IMR-90 (cell line): ENCODE measurements at regions not wholly inside any gene's neighbourhood (a gene's known extent, or its start where the extent isn't known, plus 50 kb on each side); places are given as distances from the start of the nearest gene placed in this dataset.

Experiments
- ATAC-seq: fragments of 200-7000 bp; cut with Tn5 transposase; 2 replicates; pipeline ENCODE4 v1.9.1; 2020; ENCODE audit warnings: low read depth, mild to moderate bottlenecking, moderate library complexity
- BruUV-seq: library from RNA; stranded (reverse); fragments of 400-500 nt; replicated peaks from 2 replicates; lab custom pipeline; 2021; lab: Mats Ljungman, UMichigan
- CTCF ChIA-PET: fragments of 300-600 bp; formaldehyde crosslinking; extraction: SDS; loops from one replicate; lab custom pipeline; 2021; ENCODE audit warnings: antibody characterized with exemption; lab: Yijun Ruan, JAX
- POLR2A ChIA-PET: fragments of 300-600 bp; sonication (Branson Sonifier 250); formaldehyde crosslinking; loops from one replicate; lab custom pipeline; 2022; ENCODE audit warnings: antibody characterized with exemption; ENCODE audit not compliant: unreplicated experiment; lab: Charles Lee
- DNase-seq: peaks from one replicate; pipeline ENCODE4 v3.0.0; 2013
- H2AFZ ChIP-seq: replicated peaks from 2 replicates; pipeline ENCODE3; 2013; ENCODE audit warnings: low read length, mild to moderate bottlenecking; ENCODE audit not compliant: poor library complexity
- H2AK5ac ChIP-seq: 2 replicates; pipeline ENCODE4 v1.6.1; 2013; ENCODE audit warnings: low read depth, low read length, inconsistent platforms
- H2AK9ac ChIP-seq: replicated peaks from 2 replicates; pipeline ENCODE3; 2013; ENCODE audit warnings: mild to moderate bottlenecking, low read depth, low read length, moderate library complexity; ENCODE audit not compliant: poor library complexity
- H2BK120ac ChIP-seq: 2 replicates; pipeline ENCODE4 v1.6.1; 2013; ENCODE audit warnings: low read depth, low read length, inconsistent platforms
- H2BK15ac ChIP-seq: 3 replicates; pipeline ENCODE4 v1.6.1; 2013; ENCODE audit warnings: low read depth, low read length, inconsistent platforms
- H2BK20ac ChIP-seq: 2 replicates; pipeline ENCODE4 v1.6.1; 2013; ENCODE audit warnings: low read depth, mild to moderate bottlenecking, inconsistent platforms, low read length, moderate library complexity
- H2BK5ac ChIP-seq: 2 replicates; pipeline ENCODE4 v1.6.1; 2013; ENCODE audit warnings: mild to moderate bottlenecking, low read depth, low read length, inconsistent platforms; ENCODE audit not compliant: poor library complexity, severe bottlenecking
- H3K14ac ChIP-seq: replicated peaks from 2 replicates; pipeline ENCODE4 v1.6.1; 2013; ENCODE audit warnings: low read depth, low read length, inconsistent platforms
- H3K18ac ChIP-seq: 2 replicates; pipeline ENCODE4 v1.6.1; 2013; ENCODE audit warnings: low read depth, low read length, control low read depth
- H3K23ac ChIP-seq: 2 replicates; pipeline ENCODE4 v1.6.1; 2013; ENCODE audit warnings: low read depth, low read length, inconsistent platforms
- H3K27ac ChIP-seq: 2 replicates; pipeline ENCODE4 v1.5.1; 2013; ENCODE audit warnings: mild to moderate bottlenecking, control low read depth, low read length; ENCODE audit not compliant: insufficient read depth
- H3K27me3 ChIP-seq: 2 replicates; pipeline ENCODE4 v1.6.1; 2013; ENCODE audit warnings: low read length; ENCODE audit not compliant: control insufficient read depth, insufficient read depth
- H3K36me3 ChIP-seq: 2 replicates; pipeline ENCODE4 v1.6.1; 2013; ENCODE audit warnings: low read length, mixed read lengths; ENCODE audit not compliant: control insufficient read depth, insufficient read depth
- H3K4ac ChIP-seq: 2 replicates; pipeline ENCODE4 v1.6.1; 2013; ENCODE audit warnings: low read depth, low read length, inconsistent platforms
- H3K4me1 ChIP-seq: 2 replicates; pipeline ENCODE4 v1.6.1; 2013; ENCODE audit warnings: low read length, mixed read lengths; ENCODE audit not compliant: control insufficient read depth, insufficient read depth
- H3K4me2 ChIP-seq: 2 replicates; pipeline ENCODE4 v1.6.1; 2013; ENCODE audit warnings: low read depth, mild to moderate bottlenecking, control low read depth, low read length, moderate library complexity
- H3K4me3 ChIP-seq: 2 replicates; pipeline ENCODE4 v1.5.1; 2013; ENCODE audit warnings: low read depth, mild to moderate bottlenecking, control low read depth, low read length, moderate library complexity; ENCODE audit not compliant: insufficient read depth
- H3K56ac ChIP-seq: 2 replicates; pipeline ENCODE4 v1.6.1; 2013; ENCODE audit warnings: low read length, inconsistent platforms; ENCODE audit not compliant: insufficient read depth; ENCODE audit errors: extremely low read depth
- H3K79me1 ChIP-seq, 2 experiments: 2 replicates each; pipeline ENCODE4 v1.6.1; 2013; ENCODE audit warnings: low read length in 2 of 2, inconsistent platforms in 1 of 2, low read depth in 1 of 2
- H3K9ac ChIP-seq: 2 replicates; pipeline ENCODE4 v1.6.1; 2013; ENCODE audit warnings: low read depth, low read length, control low read depth
- H3K9me1 ChIP-seq: 2 replicates; pipeline ENCODE4 v1.6.1; 2013; ENCODE audit warnings: low read length, inconsistent platforms; ENCODE audit not compliant: insufficient read depth
- H3K9me3 ChIP-seq: 2 replicates; pipeline ENCODE4 v1.6.1; 2013; ENCODE audit warnings: low read length; ENCODE audit not compliant: control insufficient read depth, insufficient read depth
- H4K20me1 ChIP-seq: 2 replicates; pipeline ENCODE4 v1.6.1; 2013; ENCODE audit warnings: low read length, inconsistent platforms; ENCODE audit not compliant: insufficient read depth
- H4K5ac ChIP-seq: 2 replicates; pipeline ENCODE4 v1.6.1; 2013; ENCODE audit warnings: mild to moderate bottlenecking, low read depth, low read length, control low read depth
- H4K8ac ChIP-seq, 2 experiments: 2 replicates each; pipeline ENCODE4 v1.6.1; 2013; ENCODE audit warnings: low read depth in 2 of 2, low read length in 2 of 2, control low read depth in 1 of 2, inconsistent platforms in 1 of 2
- H4K91ac ChIP-seq: 2 replicates; pipeline ENCODE4 v1.6.1; 2013; ENCODE audit warnings: low read depth, low read length, inconsistent platforms; ENCODE audit not compliant: insufficient read depth
- ELK1 ChIP-seq: fragments of 150-350 bp; IDR thresholded peaks from 2 replicates; pipeline ENCODE4 v1.6.1; 2016; ENCODE audit warnings: low read depth, mild to moderate bottlenecking, low read length, moderate library complexity, borderline replicate concordance
- FOS ChIP-seq: fragments of 150-350 bp; IDR thresholded peaks from 2 replicates; pipeline ENCODE4 v1.6.1; 2016; ENCODE audit warnings: low read depth, low read length
- MAFK ChIP-seq: IDR thresholded peaks from 2 replicates; pipeline ENCODE4 v1.6.1; 2012; ENCODE audit warnings: low read depth, low read length, improper control_type of control experiment
- NFE2L2 ChIP-seq: fragments of 150-350 bp; IDR thresholded peaks from 2 replicates; pipeline ENCODE4 v1.6.1; 2016; ENCODE audit warnings: low read depth, mild to moderate bottlenecking, low read length
- RFX5 ChIP-seq: IDR thresholded peaks from 2 replicates; pipeline ENCODE4 v1.8.0; 2012; ENCODE audit warnings: low read depth, mild to moderate bottlenecking, low read length, moderate library complexity
- SMC3 ChIP-seq: fragments of 150-350 bp; IDR thresholded peaks from 2 replicates; pipeline ENCODE4 v1.6.1; 2016; ENCODE audit warnings: low read depth, mild to moderate bottlenecking, antibody characterized with exemption, low read length, moderate library complexity
- WGBS, 2 experiments: methylation state at CpG; one replicate each; pipeline versions ENCODE4 v1.1.5 to v1.1.7; 2013; ENCODE audit warnings: missing lambda C conversion rate in 2 of 2; ENCODE audit not compliant: insufficient read length in 1 of 2; ENCODE audit errors: extremely low coverage in 2 of 2; 5-methylcytosine and 5-hydroxymethylcytosine counted together
- dilution Hi-C: fragments of 300-500 bp; cut with HindIII; formaldehyde crosslinking; loops from one replicate; pipeline ENCODE4 v1.14.3; 2018; ENCODE audit warnings: low sequenced_read_pairs; ENCODE audit not compliant: unreplicated experiment
- in situ Hi-C: fragments of 300-500 bp; cut with MboI; formaldehyde crosslinking; loops from 3 replicates; pipeline ENCODE4 v1.14.3; 2019; ENCODE audit warnings: low sequenced_read_pairs, inconsistent platforms, mixed read lengths
- intact Hi-C: fragments of 100-400 bp; cut with micrococcal nuclease; formaldehyde crosslinking; loops from 2 replicates; pipeline ENCODE4 v1.10.0; 2022

GRCh38 chr6:134851548-134851947, 98.4 kb downstream of the ALDH8A1 start:
- Histone ChIP-seq H2BK15ac (no peak overlapping the region), H3K79me1 (no peaks in the 10 kb centered on the region), H4K8ac (no peak overlapping the region), H3K27ac (no peak overlapping the region), H2BK20ac (peak overlapping the region; percentile 57; the same call in 1 of the 2 replicates), H4K5ac (peak overlapping the region; percentile 72; the same call in 1 of the 2 replicates), H3K9me3 (no peaks in the 10 kb centered on the region), H2BK120ac (peak overlapping the region; percentile 37; the same call in 1 of the 2 replicates), H2BK5ac (no peak overlapping the region), H3K4me1 (peaks cover 23% of the 10 kb centered on the region), H3K27me3 (no peaks in the 10 kb centered on the region), H3K36me3 (no peaks in the 10 kb centered on the region), H3K23ac (no peak overlapping the region), H3K56ac (no peak overlapping the region), H4K20me1 (no peaks in the 10 kb centered on the region), H4K91ac (no peak overlapping the region), H3K4me3 (no peak overlapping the region), H2AK9ac (no peak overlapping the region), H3K9me1 (peaks cover 12% of the 10 kb centered on the region; the same call in 1 of the 2 replicates), H3K14ac (peak overlapping the region; percentile 60; the same call in 1 of the 2 replicates), H2AFZ (no peak overlapping the region), H2AK5ac (peak overlapping the region; percentile 74; the same call in 1 of the 2 replicates), H3K9ac (no peak overlapping the region), H3K4ac (peak overlapping the region; percentile 31; the same call in 1 of the 2 replicates), H3K4me2 (no peak overlapping the region), H3K18ac (peak overlapping the region; percentile 62; the same call in 1 of the 2 replicates)
- DNase-seq: no peak
- WGBS, 2 experiments: no CpG with 5 or more reads among the region's 6 CpGs
- ATAC-seq: no peak
- intact Hi-C loops: no loop called here
- in situ Hi-C loops: no loop called here
- ChIA-PET POLR2A (no interaction called here), CTCF (no interaction called here)
- BruUV-seq: no TSS peak
- dilution Hi-C loops: no loop called here
- no peak for TF ChIP-seq SMC3
- TF ChIP-seq MAFK: no peak
- no peak for TF ChIP-seq FOS
- TF ChIP-seq RFX5: no peak
- TF ChIP-seq ELK1: no peak
- TF ChIP-seq NFE2L2: no peak
